ENCODE measurements at regions not wholly inside any gene's neighbourhood (a gene's known extent, or its start where the extent isn't known, plus 50 kb on each side); places are given as distances from the start of the nearest gene placed in this dataset.

- TF ChIP-seq POLR2AphosphoS5 (IDR thresholded peaks at IDR 0.05; ENCODE audit: borderline replicate concordance, low read depth, low read length) (no peak), EZH2 (IDR thresholded peaks at IDR 0.05) (no peak)
These were observed 1120.4 kb upstream of the WWC1 start for GRCh38 chr5:167171056-167171455.
